ENCODE measurements at regions not wholly inside any gene's neighbourhood (a gene's known extent, or its start where the extent isn't known, plus 50 kb on each side); places are given as distances from the start of the nearest gene placed in this dataset.

DNA sequence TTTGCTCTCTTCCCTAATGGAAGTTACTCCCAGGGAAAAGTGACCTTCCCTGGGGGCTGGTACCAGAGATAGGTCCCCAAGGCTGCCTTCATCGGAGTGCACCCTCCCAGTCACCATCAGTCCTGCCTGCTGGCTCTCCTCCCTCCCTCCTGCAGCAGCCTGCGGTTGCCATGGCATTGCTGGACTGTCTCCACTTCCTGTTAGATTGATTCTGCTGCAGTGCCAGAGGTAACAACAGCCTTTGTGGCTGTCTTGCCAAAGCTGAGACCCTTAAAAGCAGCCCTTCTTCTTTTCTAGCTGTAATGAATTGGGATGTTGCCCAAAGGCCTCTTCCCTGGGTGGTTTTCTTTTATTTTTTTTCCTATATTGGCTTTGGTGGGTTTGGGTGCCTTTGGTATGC is 78.1 kb upstream of the PRLR start:
- TF ChIP-seq, protein P1, sequence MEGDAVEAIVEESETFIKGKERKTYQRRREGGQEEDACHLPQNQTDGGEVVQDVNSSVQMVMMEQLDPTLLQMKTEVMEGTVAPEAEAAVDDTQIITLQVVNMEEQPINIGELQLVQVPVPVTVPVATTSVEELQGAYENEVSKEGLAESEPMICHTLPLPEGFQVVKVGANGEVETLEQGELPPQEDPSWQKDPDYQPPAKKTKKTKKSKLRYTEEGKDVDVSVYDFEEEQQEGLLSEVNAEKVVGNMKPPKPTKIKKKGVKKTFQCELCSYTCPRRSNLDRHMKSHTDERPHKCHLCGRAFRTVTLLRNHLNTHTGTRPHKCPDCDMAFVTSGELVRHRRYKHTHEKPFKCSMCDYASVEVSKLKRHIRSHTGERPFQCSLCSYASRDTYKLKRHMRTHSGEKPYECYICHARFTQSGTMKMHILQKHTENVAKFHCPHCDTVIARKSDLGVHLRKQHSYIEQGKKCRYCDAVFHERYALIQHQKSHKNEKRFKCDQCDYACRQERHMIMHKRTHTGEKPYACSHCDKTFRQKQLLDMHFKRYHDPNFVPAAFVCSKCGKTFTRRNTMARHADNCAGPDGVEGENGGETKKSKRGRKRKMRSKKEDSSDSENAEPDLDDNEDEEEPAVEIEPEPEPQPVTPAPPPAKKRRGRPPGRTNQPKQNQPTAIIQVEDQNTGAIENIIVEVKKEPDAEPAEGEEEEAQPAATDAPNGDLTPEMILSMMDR (IDR thresholded peaks at IDR 0.05; ENCODE audit: low read length), result no peak
- TF ChIP-seq EZH2 (optimal IDR thresholded peaks at IDR 0.05; ENCODE audit: low read depth, low read length) (no peak), EZH2phosphoT487 (IDR thresholded peaks at IDR 0.05; ENCODE audit: low read length) (no peak)
